ENCODE measurements at regions not wholly inside any gene's neighbourhood (a gene's known extent, or its start where the extent isn't known, plus 50 kb on each side); places are given as distances from the start of the nearest gene placed in this dataset.
A peak's percentile ranks its signal among the peaks of the same experiment; 100 is the strongest.

GRCh38 chr2:234304950-234305349, 191.9 kb downstream of the ARL4C start:
- DNase-seq: no peak

GRCh38 chr2:234302664-234302991, 194.3 kb downstream of the ARL4C start:
- no peak for DNase-seq

GRCh38 chr2:234300932-234301823, 195.7 kb downstream of the ARL4C start:
- no peak for DNase-seq

DNA sequence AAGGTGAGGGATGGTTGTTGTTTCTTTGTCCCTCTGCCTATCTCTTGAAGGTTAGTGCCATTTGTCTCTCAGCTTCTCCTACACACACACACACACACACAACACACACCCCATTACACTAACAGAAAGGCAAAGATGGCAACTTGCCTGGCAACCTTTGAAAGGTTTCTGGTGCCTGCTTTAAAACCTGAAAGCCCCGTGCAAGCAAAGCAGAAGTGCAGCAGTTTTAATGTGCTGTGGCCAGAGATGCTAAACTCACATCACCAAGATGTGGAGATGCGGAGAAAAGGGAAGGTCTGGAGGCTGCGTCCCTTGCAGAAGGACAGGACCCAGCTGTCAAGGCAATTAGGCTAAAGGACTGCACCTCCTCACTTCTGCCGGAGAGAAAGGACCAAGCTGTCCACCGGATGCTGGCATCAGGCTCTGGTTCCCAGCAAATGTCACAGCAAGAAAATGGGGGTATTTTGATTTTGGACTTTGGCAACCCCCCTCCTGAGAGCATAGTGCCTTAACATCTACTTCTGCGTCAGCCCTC, 196.4 kb downstream of the ARL4C start:
- DNase-seq: no peak

GRCh38 chr2:234298918-234299317, 198.0 kb downstream of the ARL4C start:
- DNase-seq: no peak

DNA sequence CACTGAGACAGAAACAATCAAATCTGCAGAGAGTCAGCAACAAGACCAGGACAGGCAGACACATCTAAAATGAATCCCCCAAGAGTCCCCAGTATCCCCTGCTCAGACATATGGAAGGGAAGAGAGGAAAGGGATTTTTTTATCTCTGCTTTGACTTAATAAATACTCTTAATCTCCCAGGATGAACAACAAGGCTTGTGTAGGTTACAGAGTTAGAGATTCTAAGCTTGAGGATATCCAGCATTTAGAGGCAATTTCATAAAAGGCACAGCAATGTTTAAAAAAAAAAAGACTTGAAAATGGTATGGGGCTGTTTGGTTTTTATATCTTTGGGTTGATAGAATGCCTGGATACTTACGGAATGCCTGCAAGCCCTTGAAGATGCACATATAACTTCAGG, 199.9 kb downstream of the ARL4C start:
- no peak for DNase-seq

GRCh38 chr2:234293973-234294372, 202.9 kb downstream of the ARL4C start:
- DNase-seq: no peak

- DNase-seq: no peak
Measured at GRCh38 chr2:234292962-234293243, 204.0 kb downstream of the ARL4C start.

GRCh38 chr2:234292205-234292961, 204.5 kb downstream of the ARL4C start:
- no peak for DNase-seq

DNA sequence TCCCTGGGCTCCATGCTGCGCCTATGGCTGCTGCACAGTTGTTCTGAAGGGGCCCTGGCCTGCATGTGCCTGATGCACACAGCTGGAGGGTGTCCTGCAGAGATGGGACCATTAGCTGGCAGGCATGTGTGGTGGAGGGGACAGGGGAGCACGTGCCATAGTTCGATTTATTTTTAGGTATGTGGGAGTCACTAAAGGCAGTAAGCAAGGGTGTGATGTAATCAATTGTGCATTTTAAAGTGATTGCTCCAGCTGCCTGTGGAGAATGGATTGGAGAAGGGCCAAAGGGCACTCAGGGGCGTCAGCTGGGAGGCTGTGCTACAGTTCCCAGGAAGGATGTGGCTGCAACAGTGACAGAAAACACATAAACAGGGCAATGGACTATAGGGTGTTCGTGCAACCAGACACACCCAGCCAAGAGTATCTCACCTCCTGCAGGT, 205.1 kb downstream of the ARL4C start:
- no peak for DNase-seq

DNA sequence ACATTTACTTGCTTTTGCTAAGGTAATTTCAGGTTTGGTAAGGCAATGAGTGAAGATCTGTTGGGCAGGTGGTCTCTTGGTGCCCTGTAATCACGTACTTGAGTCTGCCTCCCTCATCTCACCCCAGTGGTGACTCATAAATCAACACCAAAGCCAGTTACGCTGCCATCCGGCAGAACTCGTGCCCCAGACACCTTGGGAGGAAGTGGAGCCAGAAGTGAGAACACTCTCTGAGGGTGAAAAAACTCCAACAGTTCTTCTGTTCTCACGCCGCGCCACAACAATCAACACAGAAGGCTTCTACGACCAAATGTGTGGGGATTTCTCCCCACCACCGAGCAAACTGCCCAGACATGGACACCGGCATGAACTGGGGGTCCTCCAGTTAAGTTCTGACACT, 206.2 kb downstream of the ARL4C start:
- no peak for DNase-seq

DNA sequence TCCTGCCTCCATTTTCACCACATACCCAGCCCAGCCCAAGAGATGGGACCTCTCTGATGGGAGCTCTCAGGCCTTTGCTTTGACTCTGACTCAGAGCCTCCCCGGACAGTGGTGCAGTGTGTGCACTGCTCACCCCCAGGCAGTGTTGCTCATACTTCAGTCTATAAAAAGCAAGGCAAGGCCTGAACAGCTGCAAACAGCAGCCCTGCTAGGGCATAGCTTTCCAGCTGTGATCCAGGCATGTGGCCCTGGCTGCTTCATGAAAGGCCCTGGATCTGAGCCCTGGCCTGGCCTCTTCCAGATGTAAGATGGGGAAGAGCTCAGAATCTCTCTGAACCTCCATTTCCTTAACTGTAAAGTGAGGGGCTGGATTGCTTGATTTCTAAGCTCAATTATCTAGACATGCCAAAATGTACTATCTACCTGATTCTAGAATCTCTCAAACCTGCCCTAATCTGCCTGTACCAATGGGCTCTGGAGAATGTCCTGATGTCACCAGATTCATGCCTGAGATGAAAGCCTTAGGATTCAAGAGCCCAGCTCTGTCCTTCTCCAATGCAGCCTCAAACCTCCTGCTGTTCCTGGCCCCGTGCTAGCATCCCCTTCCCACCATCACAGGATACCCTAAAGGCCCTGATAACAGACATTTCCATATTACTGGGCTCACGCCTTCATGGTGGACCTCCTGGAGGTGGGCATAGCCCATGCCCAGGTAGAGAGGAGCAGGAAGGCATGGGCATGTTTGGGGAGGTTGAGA, 206.9 kb downstream of the ARL4C start:
- DNase-seq: no peak

DNA sequence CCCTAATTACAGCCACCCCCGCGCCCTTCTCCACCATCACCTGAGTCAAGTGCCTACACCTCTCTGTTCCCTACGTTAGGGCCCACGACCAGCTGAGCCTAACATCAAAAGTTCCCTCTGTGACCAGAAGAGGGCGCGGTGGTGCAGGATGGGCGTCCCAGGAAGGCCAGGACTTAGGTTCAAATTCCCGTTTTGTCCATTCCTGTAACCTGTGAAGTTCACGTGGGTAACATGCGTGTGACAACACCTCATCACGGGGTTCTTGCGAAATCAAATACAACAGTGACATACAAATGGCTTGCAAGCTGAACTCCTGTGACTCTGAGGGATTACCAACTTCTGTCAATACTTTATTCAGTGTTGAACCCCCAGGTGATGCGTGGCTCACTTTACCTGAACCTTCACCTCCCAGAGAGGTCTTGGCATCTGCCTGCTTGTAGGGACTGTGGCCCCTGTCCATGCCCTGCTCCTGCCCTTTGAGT, 207.9 kb downstream of the ARL4C start:
- DNase-seq: no peak

DNA sequence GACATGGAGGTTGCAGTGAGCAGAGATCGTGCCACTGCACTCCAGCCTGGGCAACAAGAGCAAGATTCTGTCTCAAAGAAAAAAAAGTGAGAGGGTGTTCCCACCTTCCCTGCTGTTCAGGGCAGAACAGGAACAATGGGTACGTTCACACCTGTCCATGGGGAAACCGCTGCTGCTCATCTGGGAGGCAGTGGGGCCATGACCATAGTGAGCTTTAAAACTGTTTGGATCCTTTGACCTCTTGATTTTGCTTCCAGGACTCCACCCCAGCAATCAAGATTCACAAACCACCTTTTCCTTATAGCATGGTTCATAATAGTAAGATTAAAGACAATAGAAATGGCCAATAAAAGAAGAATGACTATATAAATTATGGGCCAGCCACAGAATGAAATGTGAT, 209.2 kb downstream of the ARL4C start:
- no peak for DNase-seq

GRCh38 chr2:234286956-234287355, 209.9 kb downstream of the ARL4C start:
- no peak for DNase-seq

- DNase-seq: no peak
Measured at GRCh38 chr2:234286118-234286598, 210.7 kb downstream of the ARL4C start.

DNA sequence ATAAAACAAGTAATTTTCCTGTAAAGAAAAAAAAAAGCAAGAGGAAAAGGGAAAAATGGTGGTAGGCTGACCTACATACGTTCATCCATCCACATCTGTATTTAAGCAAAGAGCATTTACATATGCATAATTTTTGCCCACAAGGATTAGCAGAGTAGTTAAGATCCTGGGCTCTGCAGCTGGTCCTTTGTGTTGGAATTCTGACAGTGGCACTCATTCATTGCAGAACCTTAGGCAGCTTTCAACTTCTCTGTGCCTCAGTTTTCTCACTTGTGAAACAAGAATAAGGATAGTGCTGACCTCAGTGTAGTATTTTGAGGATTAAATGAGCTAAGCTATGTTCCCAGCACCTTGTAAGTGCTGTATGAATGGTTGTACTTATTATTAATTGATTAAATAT, 211.3 kb downstream of the ARL4C start:
- no peak for DNase-seq

- no peak for DNase-seq
Measured at GRCh38 chr2:234279637-234280036, 217.2 kb downstream of the ARL4C start.

- no peak for DNase-seq
Measured at GRCh38 chr2:234278556-234279255, 218.2 kb downstream of the ARL4C start.

DNA sequence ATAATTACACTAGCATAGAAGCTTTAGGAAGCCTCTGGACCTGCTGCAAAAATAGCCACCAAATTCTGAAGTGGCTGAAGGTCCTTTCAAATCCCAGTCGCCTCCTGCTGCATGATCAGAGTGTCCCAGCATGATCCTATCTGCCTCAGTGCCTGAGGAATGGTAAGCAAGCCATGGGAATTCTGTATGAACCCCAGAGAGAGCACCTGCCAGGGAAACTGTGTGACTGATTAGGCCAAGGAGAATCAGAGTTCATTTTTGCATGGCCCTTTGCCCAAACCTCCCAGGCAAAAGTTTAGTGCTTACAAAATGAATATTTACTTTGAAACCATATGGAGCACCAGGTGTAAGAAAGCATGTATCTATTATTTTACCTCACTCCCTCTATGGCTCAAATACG, 221.4 kb downstream of the ARL4C start:
- peak; percentile 38 for DNase-seq

DNA sequence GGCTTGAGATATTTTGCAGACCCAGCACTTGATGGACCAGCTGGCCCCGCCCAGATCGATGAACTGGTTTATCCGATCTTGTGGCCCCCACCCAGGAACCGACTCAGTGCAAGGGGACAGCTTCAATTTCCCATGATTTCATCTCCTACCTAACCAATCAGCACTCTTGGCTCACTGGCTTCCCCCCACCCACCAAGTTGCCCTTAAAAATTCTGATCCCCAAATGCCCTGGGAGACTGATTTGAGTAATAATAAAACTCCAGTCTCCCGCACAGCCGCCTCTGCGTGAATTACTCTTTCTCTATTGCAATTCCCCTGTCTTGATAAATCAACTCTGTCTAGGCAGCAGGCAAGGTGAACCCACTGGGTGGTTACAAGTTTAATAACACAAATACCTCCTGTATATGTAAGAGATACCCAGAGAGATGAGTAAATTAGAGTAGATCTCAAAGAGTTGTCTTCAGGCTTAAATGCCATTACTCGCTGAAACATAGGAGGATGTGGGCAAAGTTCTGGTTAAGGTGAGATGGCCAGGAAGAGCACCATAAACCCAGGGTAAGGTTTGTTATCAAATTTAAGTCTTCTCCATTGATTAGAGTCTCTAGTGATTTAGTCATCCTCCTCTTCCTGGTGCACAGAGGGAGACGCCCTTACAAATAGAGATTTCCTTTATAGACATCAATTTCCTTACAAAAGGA, 222.8 kb downstream of the ARL4C start:
- no peak for DNase-seq

Data from NCI-H2171 (cell line).